Fibroblast of gingiva (primary cell): ENCODE measurements at regions not wholly inside any gene's neighbourhood (a gene's known extent, or its start where the extent isn't known, plus 50 kb on each side); places are given as distances from the start of the nearest gene placed in this dataset.
"Not testable (repeated sequence)": the region's sequence is repeated elsewhere in the genome, so short reads cannot be mapped to it uniquely, and the experiment has no call there.

ENCODE experiments used
- DNase-seq: peaks from one replicate; pipeline ENCODE4 v3.0.0-alpha.2; 2011; ENCODE audit warnings: low read depth

GRCh38 chr14:83091991-83092956, 1558.6 kb upstream of the SEL1L start:
- DNase-seq = not testable (repeated sequence)

DNA sequence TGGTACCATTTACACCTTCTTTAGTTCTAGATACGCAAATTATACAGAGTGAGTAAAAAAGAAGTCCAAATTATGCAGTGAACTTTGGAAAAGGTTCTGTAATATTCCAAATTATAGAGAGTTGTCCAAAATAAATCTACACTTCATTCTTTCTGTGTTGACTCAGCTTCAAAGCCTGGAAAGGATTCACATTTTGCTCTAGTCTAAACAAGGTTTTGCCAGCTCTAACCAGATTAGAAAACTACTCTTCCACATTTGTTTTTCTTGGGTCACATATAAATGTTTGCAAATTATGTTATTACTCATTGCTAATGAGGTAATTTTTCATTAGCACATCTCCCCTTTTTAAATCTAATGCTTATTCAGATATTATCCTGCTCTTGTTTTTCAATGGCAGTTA, 1562.4 kb upstream of the SEL1L start:
- no peak for DNase-seq

DNA sequence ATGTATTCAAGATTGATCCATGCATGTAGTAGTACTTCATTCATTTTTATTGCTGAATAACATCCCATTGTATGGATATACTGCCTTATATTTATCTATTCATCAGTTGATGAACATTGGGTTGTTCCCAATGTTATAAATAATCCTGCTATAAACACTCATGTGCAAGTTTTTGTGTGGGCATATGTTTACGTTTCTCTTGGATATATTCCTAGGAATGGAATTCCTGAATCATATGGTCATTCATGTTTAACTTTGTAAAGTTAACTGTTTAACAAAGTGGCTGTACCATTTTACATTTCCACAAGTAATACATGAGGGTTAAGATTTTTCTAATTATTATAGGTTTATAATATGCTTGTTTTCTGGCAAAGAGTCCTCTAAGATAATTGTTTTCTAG, 1568.2 kb upstream of the SEL1L start:
- DNase-seq = no peak

DNA sequence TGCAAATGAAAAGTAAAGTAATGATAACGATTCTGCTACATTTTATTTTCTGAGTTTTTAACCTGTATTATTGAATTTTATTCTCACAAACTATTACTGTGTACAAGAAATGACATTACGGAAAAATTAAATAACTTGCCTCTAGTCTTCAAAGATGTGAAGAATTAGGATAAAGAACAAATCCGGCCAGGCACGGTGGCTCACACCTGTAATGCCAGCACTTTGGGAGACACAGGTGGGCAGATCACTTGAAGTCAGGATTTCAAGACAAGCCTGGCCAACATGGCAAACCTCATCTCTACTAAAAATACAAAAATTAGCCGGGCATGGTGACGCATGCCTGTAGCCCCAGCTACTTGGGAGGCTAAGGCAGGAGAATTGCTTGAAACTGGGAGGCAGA, 1584.4 kb upstream of the SEL1L start:
- no peak for DNase-seq

DNA sequence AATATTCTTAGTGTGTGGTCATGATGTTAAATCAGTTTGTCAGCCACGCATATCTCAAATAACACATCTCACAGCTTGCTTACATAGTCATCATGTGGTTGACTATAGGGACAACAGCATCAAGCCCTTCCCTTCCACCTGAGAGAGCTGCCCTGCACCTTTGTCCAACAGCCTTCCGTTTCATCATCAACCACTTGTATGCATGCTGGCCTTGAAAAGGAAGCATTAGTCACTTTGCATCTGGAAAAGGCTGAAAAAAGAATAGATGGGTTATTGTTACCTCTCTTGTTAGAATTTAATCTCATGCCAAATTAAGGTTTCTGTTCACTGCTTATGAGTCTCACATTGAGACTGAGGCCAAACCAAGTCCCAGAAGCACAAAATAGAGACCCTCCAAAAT, 1586.5 kb upstream of the SEL1L start:
- no peak for DNase-seq

GRCh38 chr14:83126076-83126475, 1592.4 kb upstream of the SEL1L start:
- no peak for DNase-seq

DNA sequence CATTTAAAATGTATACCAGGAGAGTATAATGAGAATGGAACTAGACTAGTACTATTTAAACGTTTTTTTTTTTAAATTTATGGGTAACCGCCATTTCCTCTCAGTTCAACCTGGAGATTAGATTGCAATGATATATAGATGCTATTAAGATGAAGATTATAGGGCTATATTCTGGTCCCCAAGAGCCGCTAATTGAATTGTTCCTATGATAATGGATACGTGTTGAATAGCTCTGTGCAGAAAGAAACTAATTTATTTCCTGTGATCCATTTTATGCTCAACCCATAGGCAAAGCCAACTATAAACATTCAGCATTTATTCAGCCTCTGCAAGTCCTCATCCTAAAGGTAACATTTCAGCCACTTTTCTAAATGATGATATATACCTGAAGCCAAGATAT, 1595.1 kb upstream of the SEL1L start:
- DNase-seq = no peak

DNA sequence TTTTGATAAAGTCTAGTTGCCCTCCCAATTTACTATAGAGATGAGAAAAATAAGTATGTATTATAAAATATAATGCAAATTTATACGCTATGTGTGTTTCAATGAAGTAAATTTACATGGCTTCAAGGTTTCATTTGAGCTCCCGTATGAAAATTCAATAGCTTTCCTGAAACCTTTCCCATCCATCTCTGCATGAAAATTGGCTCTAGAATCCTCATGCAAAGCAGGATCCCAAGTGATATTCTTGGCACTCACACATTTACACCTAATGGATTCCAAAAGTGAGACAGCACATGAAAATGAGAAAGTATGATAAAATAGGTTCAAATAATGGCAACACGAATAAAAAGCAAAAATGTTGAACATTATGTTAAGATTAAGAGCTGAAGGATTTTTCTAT, 1595.8 kb upstream of the SEL1L start:
- no peak for DNase-seq

DNA sequence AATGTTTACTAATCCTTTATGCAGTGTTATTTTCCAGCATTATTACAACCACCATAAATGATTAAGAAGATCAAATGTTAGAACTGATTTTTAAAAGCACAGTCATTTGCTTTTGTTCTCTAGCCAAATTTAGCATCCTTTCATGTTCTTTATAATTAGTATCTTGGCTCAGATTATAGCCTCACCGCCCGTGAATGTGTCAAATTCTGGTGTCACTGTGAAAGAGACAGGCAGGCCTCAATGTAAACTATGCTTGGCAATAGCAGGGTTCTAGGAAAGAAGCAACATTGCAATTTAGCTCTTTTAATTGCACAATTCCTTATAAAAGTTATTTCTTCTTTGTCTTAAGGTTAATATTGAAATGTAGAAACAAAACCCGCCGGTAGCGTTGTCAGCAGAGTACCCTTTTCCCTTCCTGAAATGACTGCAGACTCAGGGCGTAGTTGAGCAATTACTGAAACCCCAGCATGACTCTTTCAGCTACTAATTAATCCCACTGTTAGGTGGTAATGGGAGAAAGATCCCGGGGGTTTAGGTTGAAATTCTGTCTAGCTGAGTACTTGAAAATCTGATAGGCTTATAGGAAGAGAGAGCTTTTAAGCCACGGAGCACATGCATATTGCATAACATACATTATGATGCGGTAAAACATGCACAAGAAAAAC, 1600.5 kb upstream of the SEL1L start:
- no peak for DNase-seq

GRCh38 chr14:83140756-83141155, 1607.1 kb upstream of the SEL1L start:
- DNase-seq = no peak

DNA sequence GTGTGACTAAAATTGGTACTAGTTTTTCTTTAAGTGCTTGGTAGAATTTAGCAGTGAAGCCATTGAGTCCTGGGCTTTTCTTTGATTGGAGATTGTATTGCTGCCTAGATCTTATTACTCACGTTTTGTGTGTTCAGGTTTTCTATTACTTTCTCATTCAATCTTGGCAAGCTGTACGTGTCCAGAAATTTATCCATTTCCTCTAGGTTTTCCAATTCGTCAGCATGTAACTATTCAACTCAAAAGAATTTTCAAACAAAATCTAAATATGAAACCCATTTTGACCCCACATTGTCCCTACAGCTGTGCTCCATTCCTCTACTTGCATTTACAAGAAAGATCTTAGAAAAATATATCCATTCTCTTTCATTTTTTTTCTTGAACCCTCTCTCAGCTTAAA, 1613.4 kb upstream of the SEL1L start:
- DNase-seq = no peak

DNA sequence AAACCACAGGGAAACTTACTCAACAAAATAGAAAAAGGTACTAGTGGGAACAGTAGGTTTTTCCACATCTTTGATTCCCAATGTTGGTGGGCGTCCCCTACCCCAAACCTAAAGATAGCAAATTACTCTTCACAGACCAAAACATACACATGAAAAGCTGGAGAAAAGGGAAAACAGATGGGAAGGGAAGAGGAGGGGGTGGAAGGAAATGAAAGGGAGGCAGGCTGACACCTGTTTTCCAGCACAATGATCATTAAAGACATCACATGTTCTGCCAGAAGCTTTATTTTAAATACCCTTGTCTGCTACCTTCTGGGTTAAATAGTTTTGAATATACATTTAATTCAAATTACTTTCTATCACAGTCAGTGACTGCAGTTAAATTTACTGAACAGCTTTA, 1617.9 kb upstream of the SEL1L start:
- DNase-seq = no peak

DNA sequence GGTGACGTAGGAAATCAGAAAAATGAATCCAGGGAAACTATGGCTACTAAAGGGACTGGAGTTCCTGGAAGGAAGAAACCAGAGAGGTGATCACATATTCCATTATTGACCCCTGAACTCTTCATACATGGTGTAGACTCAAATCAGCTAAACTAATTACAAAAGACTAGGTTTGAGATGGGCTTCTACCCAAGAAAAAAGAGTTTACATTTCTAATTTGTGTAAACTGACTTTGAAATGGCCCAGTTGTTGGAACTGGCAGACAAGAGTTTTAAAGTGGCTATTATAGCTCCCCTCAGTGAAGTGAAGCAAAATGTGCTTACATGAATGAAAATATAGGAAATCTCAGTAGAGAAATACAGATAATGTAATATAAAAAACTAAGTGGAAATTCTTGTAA, 1619.4 kb upstream of the SEL1L start:
- no peak for DNase-seq

DNA sequence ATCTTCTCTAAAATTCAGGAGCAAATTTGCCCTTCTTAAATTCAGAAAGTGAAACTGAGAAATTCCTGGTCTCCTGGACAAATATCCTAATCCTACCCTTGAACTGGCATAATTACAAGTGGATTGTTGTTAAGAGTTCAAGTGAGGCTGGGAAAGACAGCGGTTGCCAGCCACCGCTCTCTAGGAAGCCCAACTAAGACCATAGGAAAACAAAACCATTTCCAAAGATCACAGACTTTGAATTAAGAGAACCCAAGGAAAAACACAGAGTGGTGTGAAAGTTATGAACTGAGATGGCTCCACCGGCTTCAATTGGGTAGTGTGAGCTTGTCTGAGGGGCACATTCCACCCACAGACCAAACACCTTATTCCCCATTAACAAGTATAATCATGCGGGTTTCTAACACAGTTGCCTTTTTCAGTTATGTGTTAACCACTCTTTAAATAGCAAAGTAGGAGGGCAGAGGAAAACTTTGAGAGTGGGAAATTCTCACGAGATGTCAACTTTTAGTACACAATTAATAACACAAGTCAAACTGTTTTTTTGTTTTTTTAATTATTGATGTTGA, 1628.8 kb upstream of the SEL1L start:
- no peak for DNase-seq

DNA sequence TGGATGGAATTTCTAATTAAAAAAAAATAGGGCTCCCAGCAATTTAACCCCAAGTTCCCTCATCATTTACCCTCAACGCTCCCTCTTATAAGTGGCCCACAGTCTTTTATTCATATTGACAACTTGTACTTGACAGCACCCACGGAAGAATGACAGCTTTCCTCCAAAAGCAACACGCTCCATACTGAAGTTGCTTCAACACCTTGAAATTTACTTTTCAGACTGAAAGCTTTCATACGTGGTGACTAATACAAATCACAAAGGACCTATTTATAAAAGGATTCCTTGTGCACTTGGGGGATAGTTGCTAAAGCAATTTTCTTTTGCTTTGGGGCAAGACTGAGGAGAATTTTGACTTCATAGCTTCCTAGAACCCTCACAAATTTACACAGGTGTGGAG, 1629.4 kb upstream of the SEL1L start:
- DNase-seq = no peak

DNA sequence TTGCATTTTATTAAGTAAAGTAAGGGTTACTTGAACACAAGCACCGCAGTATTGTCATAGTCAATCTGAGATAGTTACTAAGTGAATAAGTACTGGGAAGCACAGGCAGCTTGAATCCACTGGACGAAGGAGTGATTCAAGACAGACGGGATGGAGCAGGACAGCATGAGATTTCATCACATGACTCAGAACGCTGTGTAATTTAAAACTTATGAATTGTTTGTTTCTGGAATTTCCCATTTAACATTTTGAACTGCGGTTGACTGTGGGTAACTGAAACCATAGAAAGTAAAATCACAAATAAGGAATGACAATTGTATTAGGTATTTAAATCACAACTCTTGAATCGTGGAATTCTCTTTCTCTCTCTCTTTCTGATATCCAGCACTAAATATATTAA, 1630.4 kb upstream of the SEL1L start:
- peak; percentile 73 for DNase-seq

DNA sequence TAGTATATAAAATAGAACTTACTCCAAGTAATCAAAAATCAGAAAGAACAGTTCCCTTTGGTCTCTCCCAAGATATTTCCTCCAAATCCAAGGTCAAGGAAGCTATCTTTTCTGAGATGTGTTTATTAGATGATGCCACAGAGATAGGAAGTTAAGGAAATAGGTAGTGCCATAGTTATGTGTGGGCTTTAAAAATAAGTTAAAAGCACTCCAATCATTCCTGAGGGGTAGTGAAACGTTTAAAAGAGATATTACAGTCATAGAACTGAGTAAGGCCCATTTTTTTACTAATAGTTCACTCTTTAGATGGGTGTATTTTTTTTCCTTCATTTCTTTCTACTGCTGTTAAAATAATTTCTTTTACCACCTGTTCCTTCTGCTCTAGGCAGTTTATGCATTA, 1630.9 kb upstream of the SEL1L start:
- no peak for DNase-seq

DNA sequence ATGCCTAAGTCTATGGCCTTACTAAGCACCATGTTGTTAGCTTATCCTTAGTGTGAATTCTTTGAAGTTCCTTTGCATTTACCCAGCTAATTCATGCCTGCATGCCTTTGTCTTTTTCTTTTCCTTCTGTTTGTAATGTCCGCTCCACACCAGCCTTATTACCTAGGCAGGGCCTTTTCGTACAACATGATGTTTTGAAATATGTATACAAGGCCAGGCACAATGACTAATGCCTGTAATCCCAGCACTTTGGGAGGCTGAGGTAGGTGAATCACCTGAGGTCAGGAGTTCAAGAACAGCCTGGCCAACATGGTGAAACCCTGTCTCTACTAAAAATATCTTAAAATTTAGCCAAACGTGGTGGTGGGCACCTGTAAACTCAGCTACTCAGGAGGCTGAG, 1636.5 kb upstream of the SEL1L start:
- no peak for DNase-seq

GRCh38 chr14:83171761-83172160, 1638.1 kb upstream of the SEL1L start:
- no peak for DNase-seq

DNA sequence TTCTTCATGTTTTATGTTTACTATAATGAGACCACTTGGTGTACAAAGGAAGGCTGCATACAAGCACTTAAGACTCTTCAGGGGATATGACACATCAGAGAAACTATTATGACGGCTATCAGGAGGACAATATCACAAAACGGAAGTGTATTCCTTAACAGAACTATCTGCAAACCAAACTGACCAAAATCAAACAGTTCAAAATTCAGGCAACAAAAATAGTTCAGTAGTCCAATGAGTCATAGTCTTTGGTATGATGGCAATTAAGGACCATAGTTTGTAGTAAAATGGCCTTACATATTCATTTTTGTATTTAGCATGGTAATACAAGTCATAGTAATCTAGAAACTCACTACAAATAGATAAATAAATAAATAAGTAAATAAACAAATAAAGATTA, 1638.7 kb upstream of the SEL1L start:
- DNase-seq = no peak

DNA sequence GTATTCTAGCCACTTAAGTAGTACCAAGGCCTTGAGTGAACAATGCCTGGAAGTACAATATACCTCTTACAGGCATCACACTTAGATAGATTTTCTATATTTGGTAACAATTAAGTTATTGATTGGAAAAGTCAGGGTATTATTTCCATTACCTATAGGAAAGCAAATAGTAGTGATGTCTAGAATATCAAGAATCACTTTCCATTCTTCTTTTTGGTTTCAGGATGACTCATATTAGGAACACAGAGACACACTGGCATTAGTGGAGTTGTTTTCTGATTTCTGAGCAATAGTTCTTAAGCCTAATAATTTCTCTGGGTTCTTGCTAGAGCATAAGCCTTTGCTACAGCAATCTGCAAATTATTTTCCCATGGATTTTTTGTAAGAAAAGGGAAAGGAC, 1640.0 kb upstream of the SEL1L start:
- no peak for DNase-seq

GRCh38 chr14:83184531-83184930, 1650.9 kb upstream of the SEL1L start:
- DNase-seq = no peak

DNA sequence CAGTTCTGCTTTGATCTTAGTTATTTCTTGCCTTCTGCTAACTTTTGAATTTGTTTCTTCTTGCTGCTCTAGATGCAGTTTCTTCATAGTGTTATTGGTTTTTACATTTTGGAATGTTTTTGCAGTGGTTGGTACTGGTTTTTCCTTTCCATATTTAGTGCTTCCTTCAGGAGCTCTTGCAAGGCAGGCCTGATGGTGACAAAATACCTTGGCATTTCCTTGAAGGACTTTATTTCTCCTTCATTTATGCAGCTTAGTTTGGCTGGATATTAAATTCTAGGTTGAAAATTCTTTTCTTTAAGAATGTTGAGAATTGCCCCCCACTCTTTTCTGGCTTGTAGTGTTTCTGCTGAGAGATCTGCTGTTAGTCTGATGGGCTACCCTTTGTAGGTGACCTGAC, 1654.7 kb upstream of the SEL1L start:
- DNase-seq = not testable (repeated sequence)
